ENCODE measurements at regions not wholly inside any gene's neighbourhood (a gene's known extent, or its start where the extent isn't known, plus 50 kb on each side); places are given as distances from the start of the nearest gene placed in this dataset.

- TF ChIP-seq CTCF (conservative IDR thresholded peaks at IDR 0.05; ENCODE audit: low read depth in 2 of 2) = no peak
- no peak for TF ChIP-seq EZH2 (IDR thresholded peaks at IDR 0.05; ENCODE audit: low read depth, unreplicated experiment)
- no peak for TF ChIP-seq EZH2phosphoT487 (IDR thresholded peaks at IDR 0.05; ENCODE audit: unreplicated experiment)
- TF ChIP-seq STAT1 (IDR thresholded peaks at IDR 0.05; ENCODE audit: unreplicated experiment) = no peak
- no peak for TF ChIP-seq ZNF331 (CRISPR knock-in tag; IDR thresholded peaks at IDR 0.05; ENCODE audit: low read depth)
- TF ChIP-seq POLR2AphosphoS5 (IDR thresholded peaks at IDR 0.05; ENCODE audit: low read depth) = no peak
- no peak for TF ChIP-seq JUNB (IDR thresholded peaks at IDR 0.05; ENCODE audit: unreplicated experiment)
- no peak for TF ChIP-seq CREB1 (CRISPR knock-in tag; IDR thresholded peaks at IDR 0.05; ENCODE audit: low read depth)
- TF ChIP-seq REST (IDR thresholded peaks at IDR 0.05; ENCODE audit: unreplicated experiment) = no peak
- TF ChIP-seq ETS1 (IDR thresholded peaks at IDR 0.05) = no peak
- no peak for TF ChIP-seq ZNF462 (CRISPR knock-in tag; IDR thresholded peaks at IDR 0.05)
- TF ChIP-seq ZNF114 (CRISPR knock-in tag; IDR thresholded peaks at IDR 0.05) = no peak
- TF ChIP-seq NANOG (IDR thresholded peaks at IDR 0.05; ENCODE audit: borderline replicate concordance) = no peak
Observed at GRCh38 chr21:29416268-29416667, 117.5 kb downstream of the BACH1 start.
